GM19468 (cell line): ENCODE measurements at regions not wholly inside any gene's neighbourhood (a gene's known extent, or its start where the extent isn't known, plus 50 kb on each side); places are given as distances from the start of the nearest gene placed in this dataset.
A peak's percentile ranks its signal among the peaks of the same experiment; 100 is the strongest.
"Not testable (repeated sequence)": the region's sequence is repeated elsewhere in the genome, so short reads cannot be mapped to it uniquely, and the experiment has no call there.

Experiments
- ATAC-seq: cut with Tn5 transposase; IDR thresholded peaks from one replicate; pipeline ENCODE4 v1.9.1; 2021; ENCODE audit warnings: mild to moderate bottlenecking, moderate library complexity, moderate number of reproducible peaks; ENCODE audit not compliant: unreplicated experiment; ENCODE audit errors: extremely low read depth

DNA sequence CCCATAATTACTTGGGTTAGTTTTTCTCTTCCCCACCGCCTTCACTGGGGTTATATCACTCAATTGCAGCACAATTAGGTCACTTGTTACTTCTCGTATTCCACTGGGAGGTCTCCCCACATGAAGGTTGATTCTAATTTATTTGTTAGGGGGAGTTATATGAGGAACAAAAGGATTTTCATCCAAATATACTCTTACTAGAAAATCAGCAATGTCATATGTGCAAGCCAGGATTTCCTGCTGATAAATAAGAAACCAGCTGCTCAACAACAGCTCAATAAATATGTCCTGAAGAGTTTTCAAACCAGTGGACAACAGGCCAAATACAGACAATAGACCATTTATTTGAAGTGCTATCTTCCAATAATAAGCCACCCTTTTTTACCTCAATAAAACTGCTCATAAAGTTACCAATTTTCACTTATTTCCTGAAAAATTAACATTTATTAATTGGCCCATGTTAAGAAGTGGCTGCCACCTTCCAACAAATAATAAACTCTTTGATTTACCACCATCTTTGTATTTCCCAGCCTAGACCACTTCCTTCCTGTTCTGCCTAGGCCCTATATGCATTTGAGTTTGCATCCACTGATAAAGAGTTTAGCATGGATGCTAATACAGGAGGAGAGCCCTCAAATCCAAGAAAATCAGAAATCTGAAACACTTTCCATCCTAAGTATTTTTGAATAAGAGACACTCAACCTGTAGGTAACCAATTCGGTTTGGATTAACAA lies 184.4 kb upstream of the SLC39A10 start:
- no peak for ATAC-seq

DNA sequence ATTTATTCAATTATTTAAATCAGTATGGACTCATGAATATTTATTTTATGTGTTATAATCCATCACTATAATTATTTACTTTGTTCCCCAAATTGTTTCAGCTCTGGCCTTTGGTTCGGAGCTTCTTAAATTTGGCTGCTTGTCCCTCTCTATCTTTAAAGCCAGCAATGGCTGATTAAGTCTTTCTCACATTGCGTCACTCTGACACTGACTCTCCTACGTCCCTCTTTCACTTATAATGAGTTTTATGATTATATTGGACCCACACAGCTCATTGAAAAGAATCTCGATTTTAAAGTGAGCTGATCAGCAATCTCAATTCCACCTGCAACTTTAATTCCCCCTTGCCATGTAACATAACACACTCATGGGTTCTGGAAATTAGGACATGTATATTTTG lies 185.2 kb upstream of the SLC39A10 start:
- ATAC-seq, result no peak

DNA sequence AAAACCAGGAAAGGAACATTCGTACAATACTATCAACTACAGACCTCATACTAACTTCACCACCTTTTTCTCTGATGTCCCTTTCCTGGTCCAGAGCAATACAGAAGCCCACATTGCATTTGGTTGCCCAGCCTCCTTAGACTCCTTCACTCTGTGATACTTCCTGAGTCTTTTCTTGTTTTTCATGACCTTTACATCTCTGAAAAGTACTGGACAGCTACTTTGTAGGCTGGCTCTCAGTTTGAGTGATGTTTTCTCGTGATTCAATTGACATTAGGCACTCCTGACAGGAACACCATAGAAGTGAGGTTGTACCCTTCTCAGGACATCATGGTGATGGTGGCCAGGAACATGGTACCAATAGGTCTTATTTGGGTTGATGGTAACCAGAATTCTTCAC lies 185.9 kb upstream of the SLC39A10 start:
- no peak for ATAC-seq

DNA sequence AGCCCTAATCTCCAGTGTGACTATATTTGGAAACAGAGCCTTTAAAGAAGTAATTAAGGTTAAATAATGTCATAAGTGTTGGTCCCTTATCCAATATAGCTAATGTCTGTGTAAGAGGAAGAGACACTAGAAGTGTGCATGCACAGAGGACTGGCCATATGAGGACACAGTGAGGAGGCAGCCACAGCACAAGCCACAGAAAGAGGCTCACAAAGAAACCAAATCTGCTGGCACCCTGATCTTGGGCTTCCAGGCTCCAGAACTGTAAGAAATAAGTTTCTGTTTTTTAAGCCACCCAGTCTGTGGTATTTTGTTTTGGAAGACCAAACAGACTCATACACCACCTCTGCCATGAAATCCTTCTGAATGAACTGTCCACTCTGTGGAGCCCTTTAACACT lies 186.4 kb upstream of the SLC39A10 start:
- ATAC-seq, result no peak

DNA sequence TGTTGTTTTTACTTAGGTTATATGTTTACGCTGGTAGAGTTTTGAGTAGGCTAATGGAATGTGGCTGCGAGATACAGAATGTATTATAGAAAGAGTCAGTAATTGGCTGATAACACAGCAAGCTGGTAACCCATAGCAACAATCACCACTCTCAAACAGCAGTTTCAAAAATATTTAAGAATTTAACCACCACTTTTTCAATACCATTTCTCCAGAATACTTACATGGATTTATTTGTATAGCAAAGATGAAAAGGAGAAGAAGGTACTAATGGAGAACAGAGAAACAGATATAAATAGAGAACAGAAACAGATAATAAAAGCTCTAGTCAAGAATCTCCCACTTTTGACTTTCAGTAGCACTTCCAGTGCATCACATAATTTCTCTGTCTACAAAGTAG lies 188.3 kb upstream of the SLC39A10 start:
- peak; percentile 75 for ATAC-seq

DNA sequence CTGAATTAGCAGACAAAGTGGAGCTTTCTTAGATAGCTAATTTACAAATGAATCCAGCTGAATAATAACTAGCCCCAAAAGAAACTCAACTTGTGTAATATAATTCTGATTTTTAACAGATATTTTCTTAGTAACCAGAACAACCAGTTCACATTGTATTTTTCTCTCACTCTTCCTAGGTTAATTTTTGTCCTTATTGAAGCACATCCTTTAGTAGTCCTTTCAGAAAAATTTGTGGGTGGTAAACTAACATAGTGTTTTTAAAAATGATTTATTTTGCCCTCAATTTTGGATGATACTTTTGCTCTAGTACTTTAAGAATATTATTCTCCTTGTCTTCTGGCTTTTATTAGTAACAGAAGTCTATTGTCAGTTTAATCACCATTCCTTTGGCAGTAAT lies 190.6 kb upstream of the SLC39A10 start:
- ATAC-seq, result no peak

DNA sequence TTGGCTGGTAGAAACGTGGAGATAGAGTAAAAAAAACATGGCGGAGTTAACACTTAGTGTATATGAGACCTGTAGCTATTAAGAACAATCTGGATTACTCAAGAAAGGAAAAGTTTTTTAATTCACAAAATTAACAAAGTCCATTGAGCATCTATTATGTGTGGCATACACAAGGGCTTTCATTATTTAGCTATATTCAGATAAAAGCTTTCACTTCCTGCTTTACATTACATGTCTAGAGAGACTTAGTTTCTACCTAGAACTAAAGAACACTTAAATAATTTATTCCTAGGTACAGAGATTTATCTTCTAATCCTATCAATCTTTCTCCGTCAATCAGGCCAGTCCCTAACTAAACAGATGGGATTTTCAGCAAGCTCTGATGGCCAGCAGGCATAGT lies 196.0 kb upstream of the SLC39A10 start:
- no peak for ATAC-seq

DNA sequence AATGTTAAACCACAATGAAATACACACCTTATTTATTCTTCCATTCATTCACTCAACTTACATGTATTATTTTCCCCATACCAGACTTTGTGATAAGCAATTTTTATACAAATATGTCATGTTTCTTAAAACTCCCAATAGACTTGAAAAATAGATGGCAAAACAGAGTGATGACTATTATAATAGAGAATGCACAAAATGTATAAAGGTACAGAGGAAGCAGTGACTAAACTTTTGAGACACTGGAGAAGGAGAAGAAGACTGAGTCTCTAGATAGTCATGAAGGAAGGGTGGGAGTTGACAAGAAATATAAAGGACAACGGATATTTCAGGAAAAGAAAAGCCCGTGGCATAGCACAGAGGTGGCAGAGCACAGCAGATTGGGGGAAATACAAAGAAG lies 198.1 kb upstream of the SLC39A10 start:
- no peak for ATAC-seq

DNA sequence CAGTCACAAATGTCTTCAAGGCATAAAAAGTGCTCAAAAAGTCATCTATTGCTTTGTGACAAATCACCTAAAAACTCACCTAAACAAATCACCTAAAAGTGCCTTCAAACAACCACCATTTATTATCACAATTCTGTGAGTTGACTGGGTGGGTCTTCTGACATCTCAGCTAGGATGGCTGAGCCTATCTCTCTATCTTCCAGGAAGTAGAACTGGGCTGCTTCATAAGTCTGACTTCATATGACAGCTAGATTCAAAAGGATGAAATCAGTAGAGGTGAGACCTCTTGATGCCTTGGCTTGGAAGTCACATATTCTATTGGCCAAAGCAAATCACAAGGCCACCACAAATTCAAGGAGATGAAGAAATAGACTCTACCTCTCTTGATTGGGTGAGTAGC lies 199.2 kb upstream of the SLC39A10 start:
- ATAC-seq, result no peak

DNA sequence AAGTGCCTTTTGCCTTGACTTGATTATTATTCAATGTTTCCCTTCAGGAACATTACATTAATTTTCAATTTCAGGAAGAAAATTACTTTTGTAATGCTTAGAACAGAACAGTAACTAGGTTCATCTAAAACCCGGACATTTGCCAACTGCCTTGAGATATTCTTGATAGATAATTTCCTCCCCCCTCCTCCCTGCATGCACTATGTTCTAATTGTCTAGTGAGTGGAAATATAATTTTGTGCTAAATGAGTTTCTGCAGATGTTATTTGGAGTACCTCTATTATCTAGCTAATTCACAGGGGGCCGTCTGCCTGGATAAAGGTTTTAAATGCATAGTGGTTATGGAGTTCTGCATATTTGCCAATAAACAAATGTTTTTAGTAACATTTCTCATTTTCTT lies 200.3 kb upstream of the SLC39A10 start:
- no peak for ATAC-seq

DNA sequence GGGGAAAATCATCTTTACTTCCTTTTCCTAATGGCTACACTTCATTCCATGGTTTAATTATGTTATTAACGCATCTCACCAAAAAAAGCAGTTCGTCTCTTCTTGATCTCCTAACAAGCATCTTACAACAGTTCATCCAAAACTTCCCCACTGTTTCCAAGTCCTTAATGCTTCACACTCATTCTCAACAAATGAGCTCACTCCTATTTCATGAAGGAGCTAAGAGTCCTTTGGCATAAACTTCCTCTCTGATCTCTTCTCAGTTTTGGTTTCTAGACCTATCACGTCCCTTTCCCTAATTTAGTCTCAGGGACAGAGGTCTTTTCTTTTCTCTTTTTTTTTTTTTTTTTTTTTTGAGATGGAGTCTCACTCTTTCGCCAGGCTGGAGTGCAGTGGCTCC lies 205.9 kb upstream of the SLC39A10 start:
- no peak for ATAC-seq

DNA sequence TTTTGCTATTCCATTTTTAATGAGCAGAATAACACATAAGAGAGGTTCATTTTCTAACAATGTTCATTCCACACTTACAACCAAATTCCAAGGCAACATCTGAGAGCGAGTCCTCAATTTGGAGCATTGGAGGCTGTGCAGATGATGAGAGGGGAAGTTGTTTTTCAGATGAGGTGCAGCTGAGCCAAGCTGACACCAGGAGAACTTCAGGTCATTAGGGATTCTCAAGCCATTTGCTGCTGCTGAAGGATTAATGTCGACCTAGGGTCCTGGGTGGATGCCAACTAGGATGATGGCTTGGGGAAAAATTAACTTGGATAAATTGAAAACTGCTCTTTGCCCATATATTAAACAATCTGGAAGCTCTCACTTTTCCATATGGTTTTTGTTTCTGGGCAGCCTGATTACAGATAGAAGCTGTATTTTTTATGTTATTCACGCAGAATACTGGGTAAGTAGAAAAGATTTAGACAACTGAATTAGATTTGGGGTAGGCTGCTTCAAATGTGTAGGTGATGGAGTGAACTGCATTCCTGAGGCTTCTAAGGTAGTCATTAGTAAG lies 206.4 kb upstream of the SLC39A10 start:
- no peak for ATAC-seq

DNA sequence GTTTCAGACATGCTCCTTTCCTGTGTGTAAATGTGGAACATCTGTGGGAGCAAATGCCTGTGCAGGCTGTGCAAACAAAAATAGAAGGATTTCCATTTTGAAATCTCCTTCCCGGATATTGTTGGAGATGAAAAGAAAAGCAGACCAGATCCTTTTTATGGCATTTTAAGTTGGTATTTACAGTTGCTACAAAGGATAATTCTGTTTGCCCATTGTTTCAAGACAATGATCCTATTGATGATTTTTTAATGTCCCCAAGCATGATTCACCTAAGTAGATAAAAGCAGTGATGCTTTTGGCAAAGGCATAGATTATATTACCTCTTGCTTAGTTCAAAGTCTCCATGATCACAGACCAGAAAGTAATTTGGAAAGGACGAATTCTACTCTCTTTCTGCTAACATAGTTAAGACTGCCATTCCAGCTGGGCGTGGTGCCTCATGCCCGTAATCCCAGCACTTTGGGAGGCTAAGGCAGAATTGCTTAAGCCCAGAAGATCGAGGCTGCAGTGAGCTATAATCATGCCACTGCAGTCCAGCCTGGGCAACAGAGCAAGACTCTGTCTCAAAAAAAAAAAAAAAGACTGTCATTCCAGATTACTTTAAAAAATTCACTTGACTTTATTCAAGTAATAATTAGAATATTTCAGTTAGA lies 209.6 kb upstream of the SLC39A10 start:
- no peak for ATAC-seq

DNA sequence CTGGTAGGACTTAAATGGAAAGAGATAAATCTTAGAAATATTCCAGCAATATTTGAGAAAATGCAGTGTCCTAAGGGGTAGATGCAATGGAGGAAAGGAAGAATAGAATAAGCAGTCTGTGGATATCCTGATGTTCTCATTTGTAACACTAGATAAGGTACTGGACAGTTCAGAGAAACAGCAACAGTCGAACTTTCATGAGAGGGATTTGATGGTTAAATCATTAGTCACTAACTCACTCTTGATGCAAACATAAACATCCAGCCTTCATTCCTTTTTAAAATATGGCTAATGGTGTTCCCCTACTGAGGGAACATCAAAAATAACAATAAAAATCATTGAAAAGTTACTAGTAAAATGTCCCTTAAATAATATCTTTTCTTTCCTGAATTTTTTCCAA lies 211.4 kb upstream of the SLC39A10 start:
- no peak for ATAC-seq

DNA sequence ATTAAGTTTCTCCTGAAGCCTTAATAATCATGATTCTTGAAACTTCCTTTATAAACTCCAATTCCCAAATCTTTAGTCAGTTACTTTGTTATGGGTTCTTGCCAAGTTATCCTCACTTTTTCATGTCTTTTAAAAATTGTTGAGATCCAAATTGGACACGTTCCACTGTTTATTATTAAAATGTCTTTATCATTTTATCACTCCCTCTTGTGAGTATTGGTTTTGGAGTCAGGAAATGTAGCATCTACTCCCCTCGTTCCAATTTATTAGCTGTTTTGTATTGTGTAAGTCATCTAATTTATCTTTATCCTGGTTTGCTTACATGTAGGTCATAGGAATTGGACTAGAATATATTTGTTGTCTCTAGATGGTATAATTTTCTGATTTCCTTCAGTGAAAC lies 213.1 kb upstream of the SLC39A10 start:
- no peak for ATAC-seq

DNA sequence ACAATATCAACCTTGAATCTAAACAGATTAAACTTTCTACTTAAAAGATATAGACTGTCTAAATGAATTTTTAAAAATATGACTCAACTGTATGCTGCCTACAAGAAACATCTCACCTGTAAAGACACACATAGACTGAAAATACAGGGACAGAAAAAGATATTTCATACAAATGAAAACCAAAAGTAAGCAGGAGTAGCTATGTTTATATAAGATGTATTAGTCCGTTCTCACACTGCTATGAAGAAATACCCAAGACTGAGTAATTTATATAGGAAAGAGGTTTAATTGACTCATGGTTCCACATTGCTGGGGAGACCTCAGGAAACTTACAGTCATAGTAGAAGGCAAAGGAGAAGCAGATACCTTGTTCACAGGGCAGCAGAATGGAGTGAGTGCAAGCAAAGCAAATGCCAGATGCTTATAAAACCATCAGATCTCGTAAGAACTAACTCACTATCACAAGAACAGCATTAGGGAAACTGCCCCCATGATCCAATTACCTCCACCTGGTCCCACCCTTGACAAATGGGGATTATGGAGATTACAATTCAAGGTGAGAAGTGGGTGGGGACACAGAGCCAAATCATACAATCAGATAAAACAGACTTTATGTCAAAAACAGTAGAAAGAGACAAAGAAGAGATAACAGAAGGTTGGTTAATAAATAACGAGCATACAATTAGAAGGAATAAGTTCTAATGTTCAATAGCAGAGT lies 214.4 kb upstream of the SLC39A10 start:
- no peak for ATAC-seq

DNA sequence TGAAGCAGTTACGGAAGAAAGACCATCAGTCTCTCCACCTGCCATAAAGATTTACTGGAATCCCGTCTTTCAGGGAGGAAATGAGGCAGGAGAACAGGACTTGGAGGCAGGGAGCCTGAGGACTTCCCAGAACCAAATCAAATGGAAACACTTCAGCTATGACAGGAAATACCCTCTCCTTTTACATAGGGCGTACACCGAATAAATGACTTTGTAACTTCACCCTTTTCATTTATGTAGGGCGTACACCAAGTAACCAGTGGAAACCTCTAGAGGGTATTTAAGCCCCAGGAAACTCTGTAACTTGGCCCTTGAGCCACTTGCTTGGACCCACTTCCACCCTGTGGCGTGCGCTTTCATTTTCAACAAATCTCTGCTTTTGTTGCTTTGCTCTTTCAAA lies 218.3 kb upstream of the SLC39A10 start:
- no peak for ATAC-seq

DNA sequence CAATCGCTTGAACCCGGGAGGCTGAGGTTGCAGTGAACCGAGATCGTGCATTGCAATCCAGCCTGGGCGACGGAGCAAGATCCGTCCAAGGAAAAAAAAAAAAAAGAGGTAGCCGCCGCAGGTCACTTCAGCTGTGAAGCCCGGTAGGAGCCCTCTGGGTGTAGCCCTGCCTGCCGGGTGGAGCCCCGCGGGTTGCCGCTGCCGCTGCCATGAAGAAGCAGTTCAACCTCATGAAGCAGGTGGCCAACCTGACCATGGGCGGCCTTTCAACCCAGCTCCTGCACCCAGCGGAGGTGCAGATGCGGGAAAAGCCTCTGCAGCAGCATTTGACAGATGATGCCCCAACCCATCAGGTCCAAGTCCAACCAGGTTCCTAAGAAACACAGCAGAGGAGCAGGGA lies 219.5 kb upstream of the SLC39A10 start:
- ATAC-seq, result no peak

DNA sequence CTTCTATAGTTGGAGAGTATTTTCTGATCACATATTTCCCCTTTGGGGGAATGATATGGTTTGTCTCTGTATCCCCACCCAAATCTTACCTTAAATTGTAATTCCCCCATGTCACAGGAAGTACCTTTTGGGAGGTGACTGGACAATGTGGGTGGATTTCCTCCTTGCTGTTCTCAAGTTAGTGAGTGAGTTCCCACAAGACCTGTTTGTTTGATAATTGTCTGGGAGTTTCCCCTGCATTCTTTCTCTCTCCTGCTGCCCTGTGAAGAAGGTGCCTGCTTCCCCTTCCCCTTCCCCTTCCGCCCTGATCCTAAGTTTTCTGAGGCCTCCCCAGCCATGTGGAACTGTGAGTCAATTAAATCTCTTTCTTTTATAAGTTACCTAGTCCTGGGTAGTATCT lies 222.7 kb upstream of the SLC39A10 start:
- no peak for ATAC-seq

DNA sequence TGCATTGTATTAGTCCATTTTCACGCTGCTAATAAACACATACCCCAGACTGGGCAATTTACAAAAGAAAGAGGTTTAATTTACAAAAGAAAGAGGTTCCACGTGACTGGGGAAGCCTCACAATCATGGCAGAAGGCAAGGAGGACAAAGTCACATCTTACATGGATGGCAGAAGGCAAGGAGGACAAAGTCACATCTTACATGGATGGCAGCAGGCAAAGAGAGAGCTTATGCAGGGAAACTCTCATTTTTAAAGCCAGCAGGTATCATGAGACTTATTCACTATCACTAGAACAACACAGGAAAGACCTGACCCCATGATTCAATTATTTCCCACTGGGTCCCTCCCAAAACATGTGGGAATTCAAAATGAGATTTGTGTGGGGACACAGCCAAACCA lies 223.3 kb upstream of the SLC39A10 start:
- ATAC-seq, result not testable (repeated sequence)

DNA sequence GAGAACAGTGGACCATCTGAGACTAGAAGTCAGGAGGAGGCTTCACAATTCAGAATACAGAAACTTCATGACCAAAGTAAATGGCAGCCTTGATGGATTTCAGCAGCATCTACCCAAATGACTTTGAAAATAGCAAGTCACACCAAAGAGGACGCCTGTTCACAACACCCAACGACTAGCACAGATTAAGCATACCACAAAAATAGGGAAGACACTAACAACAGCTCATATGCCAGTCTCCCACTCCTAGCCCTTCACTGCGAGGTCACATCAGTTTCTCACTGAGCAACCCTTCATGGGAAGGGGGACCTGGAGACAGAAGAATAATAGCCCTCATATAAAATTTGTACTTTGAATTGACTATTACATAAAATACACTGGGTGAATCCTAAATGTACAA lies 228.4 kb upstream of the SLC39A10 start:
- no peak for ATAC-seq
